ENCODE measurements at regions not wholly inside any gene's neighbourhood (a gene's known extent, or its start where the extent isn't known, plus 50 kb on each side); places are given as distances from the start of the nearest gene placed in this dataset.

- no peak overlapping the region for H3K9ac ChIP-seq (ENCODE audit: low read length)
- no peaks in the 10 kb centered on the region for H3K36me3 ChIP-seq (ENCODE audit: control insufficient read depth, insufficient read depth, low read length, severe bottlenecking)
- no peak overlapping the region for H3K4me3 ChIP-seq (ENCODE audit: low read length)
- DNase-seq (ENCODE audit: low read depth): no peak
- H3K9me3 ChIP-seq (ENCODE audit: control insufficient read depth, low read length): peaks cover 7% of the 10 kb centered on the region
- H3K4me1 ChIP-seq (ENCODE audit: control insufficient read depth, insufficient read depth, low read length): peaks cover 8% of the 10 kb centered on the region
- no peaks in the 10 kb centered on the region for H3K27me3 ChIP-seq (replicated peaks; ENCODE audit: control insufficient read depth, insufficient read depth, low read length)
Measured at GRCh38 chr7:46179061-46179610, 258.1 kb upstream of the IGFBP3 start.

GRCh38 chr7:46178661-46179060 lies 257.6 kb upstream of the IGFBP3 start:
- Histone ChIP-seq H3K9me3 (ENCODE audit: control insufficient read depth, low read length) (peaks cover 7% of the 10 kb centered on the region), H3K4me3 (ENCODE audit: low read length) (no peak overlapping the region), H3K36me3 (ENCODE audit: control insufficient read depth, insufficient read depth, low read length, severe bottlenecking) (no peaks in the 10 kb centered on the region), H3K9ac (ENCODE audit: low read length) (no peak overlapping the region), H3K4me1 (ENCODE audit: control insufficient read depth, insufficient read depth, low read length) (peaks cover 9% of the 10 kb centered on the region), H3K27me3 (replicated peaks; ENCODE audit: control insufficient read depth, insufficient read depth, low read length) (no peaks in the 10 kb centered on the region)
- DNase-seq (ENCODE audit: low read depth): peak; percentile 28

GRCh38 chr7:46177821-46178220 lies 256.7 kb upstream of the IGFBP3 start:
- H3K4me1 ChIP-seq (ENCODE audit: control insufficient read depth, insufficient read depth, low read length): peaks cover 12% of the 10 kb centered on the region
- no peaks in the 10 kb centered on the region for H3K27me3 ChIP-seq (replicated peaks; ENCODE audit: control insufficient read depth, insufficient read depth, low read length)
- no peak for DNase-seq (ENCODE audit: low read depth)
- H3K36me3 ChIP-seq (ENCODE audit: control insufficient read depth, insufficient read depth, low read length, severe bottlenecking): no peaks in the 10 kb centered on the region
- no peak overlapping the region for H3K9ac ChIP-seq (ENCODE audit: low read length)
- no peak overlapping the region for H3K4me3 ChIP-seq (ENCODE audit: low read length)
- H3K9me3 ChIP-seq (ENCODE audit: control insufficient read depth, low read length): peaks cover 7% of the 10 kb centered on the region

- Histone ChIP-seq H3K4me3 (ENCODE audit: low read length) (no peak overlapping the region), H3K4me1 (ENCODE audit: control insufficient read depth, insufficient read depth, low read length) (peaks cover 15% of the 10 kb centered on the region), H3K9me3 (ENCODE audit: control insufficient read depth, low read length) (no peaks in the 10 kb centered on the region), H3K36me3 (ENCODE audit: control insufficient read depth, insufficient read depth, low read length, severe bottlenecking) (no peaks in the 10 kb centered on the region), H3K27me3 (replicated peaks; ENCODE audit: control insufficient read depth, insufficient read depth, low read length) (no peaks in the 10 kb centered on the region), H3K9ac (ENCODE audit: low read length) (no peak overlapping the region)
- no peak for DNase-seq (ENCODE audit: low read depth)
Measured at GRCh38 chr7:46175221-46175620, 254.1 kb upstream of the IGFBP3 start.

- Histone ChIP-seq H3K4me3 (ENCODE audit: low read length) (no peak overlapping the region), H3K36me3 (ENCODE audit: control insufficient read depth, insufficient read depth, low read length, severe bottlenecking) (no peaks in the 10 kb centered on the region), H3K9ac (ENCODE audit: low read length) (no peak overlapping the region), H3K9me3 (ENCODE audit: control insufficient read depth, low read length) (no peaks in the 10 kb centered on the region), H3K27me3 (replicated peaks; ENCODE audit: control insufficient read depth, insufficient read depth, low read length) (no peaks in the 10 kb centered on the region), H3K4me1 (ENCODE audit: control insufficient read depth, insufficient read depth, low read length) (peaks cover 14% of the 10 kb centered on the region)
- no peak for DNase-seq (ENCODE audit: low read depth)
Measured at GRCh38 chr7:46174196-46174580, 253.1 kb upstream of the IGFBP3 start.

- no peaks in the 10 kb centered on the region for H3K9me3 ChIP-seq (ENCODE audit: control insufficient read depth, low read length)
- H3K9ac ChIP-seq (ENCODE audit: low read length): no peak overlapping the region
- no peak overlapping the region for H3K4me3 ChIP-seq (ENCODE audit: low read length)
- DNase-seq (ENCODE audit: low read depth): no peak
- H3K27me3 ChIP-seq (replicated peaks; ENCODE audit: control insufficient read depth, insufficient read depth, low read length): no peaks in the 10 kb centered on the region
- peaks cover 11% of the 10 kb centered on the region for H3K4me1 ChIP-seq (ENCODE audit: control insufficient read depth, insufficient read depth, low read length)
- no peaks in the 10 kb centered on the region for H3K36me3 ChIP-seq (ENCODE audit: control insufficient read depth, insufficient read depth, low read length, severe bottlenecking)
Measured at GRCh38 chr7:46173476-46174195, 252.6 kb upstream of the IGFBP3 start.

GRCh38 chr7:46170792-46171191 lies 249.7 kb upstream of the IGFBP3 start:
- Histone ChIP-seq H3K36me3 (ENCODE audit: control insufficient read depth, insufficient read depth, low read length, severe bottlenecking) (no peaks in the 10 kb centered on the region), H3K4me1 (ENCODE audit: control insufficient read depth, insufficient read depth, low read length) (peaks cover 8% of the 10 kb centered on the region), H3K9ac (ENCODE audit: low read length) (no peak overlapping the region), H3K27me3 (replicated peaks; ENCODE audit: control insufficient read depth, insufficient read depth, low read length) (no peaks in the 10 kb centered on the region), H3K9me3 (ENCODE audit: control insufficient read depth, low read length) (no peaks in the 10 kb centered on the region), H3K4me3 (ENCODE audit: low read length) (no peak overlapping the region)
- DNase-seq (ENCODE audit: low read depth): no peak

GRCh38 chr7:46170021-46170420 lies 248.9 kb upstream of the IGFBP3 start:
- DNase-seq (ENCODE audit: low read depth): no peak
- H3K36me3 ChIP-seq (ENCODE audit: control insufficient read depth, insufficient read depth, low read length, severe bottlenecking): no peaks in the 10 kb centered on the region
- H3K27me3 ChIP-seq (replicated peaks; ENCODE audit: control insufficient read depth, insufficient read depth, low read length): no peaks in the 10 kb centered on the region
- no peaks in the 10 kb centered on the region for H3K9me3 ChIP-seq (ENCODE audit: control insufficient read depth, low read length)
- no peak overlapping the region for H3K4me3 ChIP-seq (ENCODE audit: low read length)
- peaks cover 8% of the 10 kb centered on the region for H3K4me1 ChIP-seq (ENCODE audit: control insufficient read depth, insufficient read depth, low read length)
- no peak overlapping the region for H3K9ac ChIP-seq (ENCODE audit: low read length)

GRCh38 chr7:46169384-46169755 lies 248.3 kb upstream of the IGFBP3 start:
- no peak overlapping the region for H3K4me3 ChIP-seq (ENCODE audit: low read length)
- H3K9ac ChIP-seq (ENCODE audit: low read length): no peak overlapping the region
- H3K36me3 ChIP-seq (ENCODE audit: control insufficient read depth, insufficient read depth, low read length, severe bottlenecking): no peaks in the 10 kb centered on the region
- DNase-seq (ENCODE audit: low read depth): no peak
- peaks cover 8% of the 10 kb centered on the region for H3K4me1 ChIP-seq (ENCODE audit: control insufficient read depth, insufficient read depth, low read length)
- H3K27me3 ChIP-seq (replicated peaks; ENCODE audit: control insufficient read depth, insufficient read depth, low read length): no peaks in the 10 kb centered on the region
- H3K9me3 ChIP-seq (ENCODE audit: control insufficient read depth, low read length): no peaks in the 10 kb centered on the region

- H3K27me3 ChIP-seq (replicated peaks; ENCODE audit: control insufficient read depth, insufficient read depth, low read length): no peaks in the 10 kb centered on the region
- H3K9ac ChIP-seq (ENCODE audit: low read length): no peak overlapping the region
- no peak overlapping the region for H3K4me3 ChIP-seq (ENCODE audit: low read length)
- DNase-seq (ENCODE audit: low read depth): no peak
- no peaks in the 10 kb centered on the region for H3K36me3 ChIP-seq (ENCODE audit: control insufficient read depth, insufficient read depth, low read length, severe bottlenecking)
- peaks cover 8% of the 10 kb centered on the region for H3K4me1 ChIP-seq (ENCODE audit: control insufficient read depth, insufficient read depth, low read length)
- H3K9me3 ChIP-seq (ENCODE audit: control insufficient read depth, low read length): no peaks in the 10 kb centered on the region
Measured at GRCh38 chr7:46168671-46169383, 247.8 kb upstream of the IGFBP3 start.

- H3K4me3 ChIP-seq (ENCODE audit: low read length): no peak overlapping the region
- no peak overlapping the region for H3K9ac ChIP-seq (ENCODE audit: low read length)
- no peaks in the 10 kb centered on the region for H3K27me3 ChIP-seq (replicated peaks; ENCODE audit: control insufficient read depth, insufficient read depth, low read length)
- peaks cover 3% of the 10 kb centered on the region for H3K4me1 ChIP-seq (ENCODE audit: control insufficient read depth, insufficient read depth, low read length)
- no peaks in the 10 kb centered on the region for H3K36me3 ChIP-seq (ENCODE audit: control insufficient read depth, insufficient read depth, low read length, severe bottlenecking)
- DNase-seq (ENCODE audit: low read depth): no peak
- H3K9me3 ChIP-seq (ENCODE audit: control insufficient read depth, low read length): no peaks in the 10 kb centered on the region
Measured at GRCh38 chr7:46168231-46168630, 247.2 kb upstream of the IGFBP3 start.
